Esophagus squamous epithelium (tissue), 4 donors: ENCODE measurements at regions not wholly inside any gene's neighbourhood (a gene's known extent, or its start where the extent isn't known, plus 50 kb on each side); places are given as distances from the start of the nearest gene placed in this dataset.

Experiments
- CTCF ChIP-seq, 6 experiments: fragments of 450-650 bp in 4 of 6; fragments of 200-600 bp in 2 of 6; sonication (generic) in 2 of 6; IDR thresholded peaks; one replicate each; pipeline ENCODE4 v1.5.1; 2016 to 2019; ENCODE audit warnings: antibody characterized with exemption in 6 of 6, mild to moderate bottlenecking in 4 of 6, moderate library complexity in 4 of 6
- POLR2A ChIP-seq, 4 donors: fragments of 450-650 bp; IDR thresholded peaks; one replicate each; pipeline ENCODE4 v1.6.1; 2017; ENCODE audit warnings: antibody characterized with exemption in 4 of 4, mild to moderate bottlenecking in 4 of 4, moderate library complexity in 3 of 4

- no peak for TF ChIP-seq CTCF (IDR thresholded peaks at IDR 0.05)
- no peak for TF ChIP-seq POLR2A (IDR thresholded peaks at IDR 0.05)
Observed at GRCh38 chr22:22346401-22347107, 102.0 kb downstream of the VPREB1 start.
